Upper lobe of left lung (tissue), 6 donors: ENCODE measurements at regions not wholly inside any gene's neighbourhood (a gene's known extent, or its start where the extent isn't known, plus 50 kb on each side); places are given as distances from the start of the nearest gene placed in this dataset.
A peak's percentile ranks its signal among the peaks of the same experiment; 100 is the strongest.

ENCODE experiments used
- ATAC-seq, 2 donors: fragments of 200-7000 bp; cut with Tn5 transposase; one replicate each; pipeline ENCODE4 v1.9.1; 2022; ENCODE audit warnings: mild to moderate bottlenecking in 2 of 2, moderate library complexity in 2 of 2; ENCODE audit not compliant: low FRiP score in 2 of 2
- DNase-seq, 2 donors: peaks; one replicate each; pipeline ENCODE4 v3.0.0-alpha.2; 2019 to 2020
- H3K27ac ChIP-seq, 4 donors: fragments of 200-600 bp; sonication (generic); one replicate each; pipeline ENCODE4 v1.5.1; 2016 to 2019
- H3K27me3 ChIP-seq, 4 donors: fragments of 200-600 bp; sonication (generic); one replicate each; pipeline ENCODE4 v1.5.1; 2017 to 2019
- H3K36me3 ChIP-seq, 4 donors: fragments of 200-600 bp; sonication (generic); one replicate each; pipeline ENCODE4 v1.5.1; 2016 to 2019
- H3K4me1 ChIP-seq, 4 donors: fragments of 200-600 bp; sonication (generic); one replicate each; pipeline ENCODE4 v1.5.1; 2018 to 2019
- H3K4me3 ChIP-seq, 4 donors: fragments of 200-600 bp; sonication (generic); one replicate each; pipeline ENCODE4 v1.5.1; 2017 to 2019; ENCODE audit warnings: mild to moderate bottlenecking in 2 of 4, moderate library complexity in 1 of 4
- H3K9me3 ChIP-seq, 4 donors: fragments of 200-600 bp; sonication (generic); one replicate each; pipeline ENCODE4 v1.5.1; 2018 to 2019
- CTCF ChIP-seq, 6 experiments: fragments of 450-650 bp in 4 of 6; fragments of 200-600 bp in 2 of 6; sonication (generic) in 2 of 6; IDR thresholded peaks; one replicate each; pipeline ENCODE4 v1.5.1; 2016 to 2019; ENCODE audit warnings: antibody characterized with exemption in 6 of 6
- EP300 ChIP-seq, 4 donors: sonication (generic); formaldehyde crosslinking; IDR thresholded peaks; one replicate each; pipeline ENCODE4 v1.5.1; 2017; ENCODE audit warnings: antibody characterized with exemption in 4 of 4, control low read depth in 2 of 4
- POLR2A ChIP-seq, 4 donors: fragments of 450-650 bp; IDR thresholded peaks; one replicate each; pipeline ENCODE4 v1.5.1; 2016 to 2017; ENCODE audit warnings: antibody characterized with exemption in 4 of 4, mild to moderate bottlenecking in 2 of 4
- POLR2AphosphoS5 ChIP-seq, 2 donors: sonication (generic); formaldehyde crosslinking; IDR thresholded peaks; one replicate each; pipeline ENCODE4 v1.5.1; 2017; ENCODE audit warnings: antibody characterized with exemption in 2 of 2
- WGBS, 2 donors: methylation state at CpG; one replicate each; pipeline ENCODE4 v1.1.5; 2017 to 2018; 5-methylcytosine and 5-hydroxymethylcytosine counted together
- donor health status: DM: no; HTN: no; CAD: no; lungs with moderate emphysema.
- donor health status: DM: no; HTN: yes; CAD: no; lungs with severe emphysema.

GRCh38 chr22:47902646-47903180, 1140.3 kb downstream of the TBC1D22A start:
- no peaks in the 10 kb centered on the region for H3K4me1 ChIP-seq
- ATAC-seq (peak in 1 of 2 donors; percentile 34), DNase-seq (peak in 1 of 2 donors; percentile 14)
- WGBS, 2 donors, result 80 to 90% methylated on average over 7 to 9 of the region's 9 CpGs
- H3K9me3 ChIP-seq, result no peaks in the 10 kb centered on the region
- H3K27ac ChIP-seq, result no peak overlapping the region
- no peaks in the 10 kb centered on the region for H3K27me3 ChIP-seq
- no peak overlapping the region for H3K4me3 ChIP-seq
- no peaks in the 10 kb centered on the region for H3K36me3 ChIP-seq
- TF ChIP-seq POLR2A (IDR thresholded peaks at IDR 0.05) (no peak), EP300 (IDR thresholded peaks at IDR 0.05) (no peak), POLR2AphosphoS5 (IDR thresholded peaks at IDR 0.05) (no peak), CTCF (IDR thresholded peaks at IDR 0.05) (no peak)

- no peak for DNase-seq
- H3K9me3 ChIP-seq, result no peaks in the 10 kb centered on the region
- ATAC-seq, result no peak
- no peak for TF ChIP-seq EP300 (IDR thresholded peaks at IDR 0.05)
- TF ChIP-seq CTCF (IDR thresholded peaks at IDR 0.05), result no peak
- TF ChIP-seq POLR2AphosphoS5 (IDR thresholded peaks at IDR 0.05), result no peak
- TF ChIP-seq POLR2A (IDR thresholded peaks at IDR 0.05), result no peak
- no peaks in the 10 kb centered on the region for H3K4me1 ChIP-seq
- no peak overlapping the region for H3K27ac ChIP-seq
- H3K36me3 ChIP-seq, result no peaks in the 10 kb centered on the region
- no peak overlapping the region for H3K4me3 ChIP-seq
- H3K27me3 ChIP-seq, result no peaks in the 10 kb centered on the region
- 81 to 88% methylated on average over 6 of the region's 6 CpGs for WGBS, 2 donors
These were observed 1139.5 kb downstream of the TBC1D22A start for GRCh38 chr22:47901911-47902310.

DNA sequence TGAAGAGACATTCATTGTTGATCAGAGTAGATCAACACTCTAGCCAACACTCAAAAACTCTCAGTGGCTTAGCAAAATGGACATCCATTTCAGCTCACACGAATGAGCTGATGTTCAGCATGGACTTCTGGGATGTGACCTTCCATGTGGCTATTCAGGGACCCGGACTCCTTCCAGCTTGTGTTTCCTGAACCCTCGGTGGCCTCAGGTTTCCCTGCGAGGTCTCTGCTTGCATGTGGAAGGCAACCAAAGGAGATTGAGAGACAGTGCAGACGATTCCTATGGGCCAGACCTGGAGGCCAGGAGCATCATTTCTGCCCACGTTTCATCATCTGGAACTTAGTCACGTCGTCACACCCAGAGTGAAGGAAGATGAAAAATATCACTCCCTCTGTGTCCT, 1137.4 kb downstream of the TBC1D22A start:
- DNase-seq, result no peak
- WGBS, 2 donors, result 85 to 87% methylated on average over 8 of the region's 8 CpGs
- H3K27me3 ChIP-seq, result no peaks in the 10 kb centered on the region
- no peaks in the 10 kb centered on the region for H3K36me3 ChIP-seq
- H3K4me1 ChIP-seq, result no peaks in the 10 kb centered on the region
- TF ChIP-seq POLR2A (IDR thresholded peaks at IDR 0.05), result no peak
- no peak for TF ChIP-seq EP300 (IDR thresholded peaks at IDR 0.05)
- TF ChIP-seq POLR2AphosphoS5 (IDR thresholded peaks at IDR 0.05), result no peak
- no peak for TF ChIP-seq CTCF (IDR thresholded peaks at IDR 0.05)
- no peaks in the 10 kb centered on the region for H3K9me3 ChIP-seq
- H3K27ac ChIP-seq, result no peak overlapping the region
- no peak overlapping the region for H3K4me3 ChIP-seq
- no peak for ATAC-seq

- Histone ChIP-seq H3K4me3 (no peak overlapping the region), H3K9me3 (peaks cover 0 to 7% (median 4%) of the 10 kb centered on the region in 4 donors), H3K27ac (no peak overlapping the region), H3K27me3 (no peaks in the 10 kb centered on the region), H3K36me3 (no peaks in the 10 kb centered on the region), H3K4me1 (no peaks in the 10 kb centered on the region)
- 58 to 87% methylated on average over 3 of the region's 3 CpGs for WGBS, 2 donors
- DNase-seq (no peak), ATAC-seq (no peak)
- TF ChIP-seq CTCF (IDR thresholded peaks at IDR 0.05), result no peak
- TF ChIP-seq EP300 (IDR thresholded peaks at IDR 0.05), result no peak
- TF ChIP-seq POLR2A (IDR thresholded peaks at IDR 0.05), result no peak
- TF ChIP-seq POLR2AphosphoS5 (IDR thresholded peaks at IDR 0.05), result no peak
These were observed 1136.5 kb downstream of the TBC1D22A start for GRCh38 chr22:47898946-47899345.

- Histone ChIP-seq H3K4me3 (no peak overlapping the region), H3K27me3 (no peaks in the 10 kb centered on the region), H3K27ac (no peak overlapping the region), H3K9me3 (peaks cover 0 to 10% (median 6%) of the 10 kb centered on the region in 4 donors), H3K36me3 (no peaks in the 10 kb centered on the region), H3K4me1 (no peaks in the 10 kb centered on the region)
- TF ChIP-seq CTCF (IDR thresholded peaks at IDR 0.05) (no peak), POLR2AphosphoS5 (IDR thresholded peaks at IDR 0.05) (no peak), POLR2A (IDR thresholded peaks at IDR 0.05) (no peak), EP300 (IDR thresholded peaks at IDR 0.05) (no peak)
- 41 to 59% methylated on average over 6 of the region's 6 CpGs for WGBS, 2 donors
- ATAC-seq, result no peak
- no peak for DNase-seq
These were observed 1129.2 kb downstream of the TBC1D22A start for GRCh38 chr22:47891609-47892008.
